GM23248 (cell line): ENCODE measurements at regions not wholly inside any gene's neighbourhood (a gene's known extent, or its start where the extent isn't known, plus 50 kb on each side); places are given as distances from the start of the nearest gene placed in this dataset.

ENCODE experiments used
- EZH2 ChIP-seq: fragments of 200-600 bp; sonication (generic); IDR thresholded peaks from 2 replicates; pipeline ENCODE4 v1.6.1; 2018; ENCODE audit warnings: antibody characterized with exemption, mild to moderate bottlenecking; ENCODE audit not compliant: insufficient read depth, poor library complexity, severe bottlenecking
- EZH2phosphoT487 ChIP-seq: fragments of 200-600 bp; sonication (generic); IDR thresholded peaks from 2 replicates; pipeline ENCODE4 v1.6.1; 2018; ENCODE audit warnings: antibody characterized with exemption, moderate library complexity, mild to moderate bottlenecking, low read depth; ENCODE audit not compliant: insufficient read depth

GRCh38 chr1:218524526-218524925 lies 179.4 kb downstream of the TGFB2 start:
- no peak for TF ChIP-seq EZH2phosphoT487
- TF ChIP-seq EZH2, result no peak
